IMR-90 (cell line): ENCODE measurements at regions not wholly inside any gene's neighbourhood (a gene's known extent, or its start where the extent isn't known, plus 50 kb on each side); places are given as distances from the start of the nearest gene placed in this dataset.

Source experiments
- CEBPB ChIP-seq: IDR thresholded peaks from 2 replicates; pipeline ENCODE4 v1.6.1; 2012; ENCODE audit warnings: low read depth, low read length, improper control_type of control experiment
- CTCF ChIP-seq: conservative IDR thresholded peaks from 2 replicates; pipeline ENCODE4 v1.5.1; 2012; ENCODE audit warnings: mild to moderate bottlenecking, low read depth, low read length, improper control_type of control experiment
- RFX5 ChIP-seq: IDR thresholded peaks from 2 replicates; pipeline ENCODE4 v1.8.0; 2012; ENCODE audit warnings: low read depth, mild to moderate bottlenecking, low read length, moderate library complexity
- SMC3 ChIP-seq: fragments of 150-350 bp; IDR thresholded peaks from 2 replicates; pipeline ENCODE4 v1.6.1; 2016; ENCODE audit warnings: low read depth, mild to moderate bottlenecking, antibody characterized with exemption, low read length, moderate library complexity

DNA sequence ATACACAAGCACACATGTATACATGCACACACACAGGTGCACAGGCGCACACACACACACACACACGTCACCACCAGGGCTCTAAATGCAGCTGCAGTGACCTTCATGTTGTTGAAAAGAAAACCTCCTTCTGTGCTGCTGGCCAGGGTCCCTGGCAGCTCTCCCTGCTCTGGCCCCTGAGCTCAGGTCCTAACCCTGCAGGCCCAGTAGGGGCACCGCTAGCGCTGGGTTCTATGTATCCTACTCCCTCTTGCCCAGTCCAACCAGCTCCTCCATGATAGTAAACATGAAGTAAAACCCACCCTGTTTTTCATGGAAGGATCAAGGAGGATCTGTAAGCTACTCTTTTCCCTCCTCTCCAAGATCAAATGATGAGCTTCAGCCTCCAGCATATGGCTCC lies 172.8 kb downstream of the RBFOX3 start:
- TF ChIP-seq CEBPB (no peak), CTCF (no peak), SMC3 (no peak), RFX5 (no peak)
